Transverse colon (tissue), 4 donors: ENCODE measurements at regions not wholly inside any gene's neighbourhood (a gene's known extent, or its start where the extent isn't known, plus 50 kb on each side); places are given as distances from the start of the nearest gene placed in this dataset.

ENCODE experiments used
- DNase-seq: peaks from one replicate; pipeline ENCODE4 v3.0.0-alpha.2; 2019
- H3K27ac ChIP-seq, 4 donors: fragments of 200-600 bp; sonication (generic); 2 replicates each; pipeline ENCODE4 v1.5.1; 2016 to 2018; ENCODE audit warnings: inconsistent platforms in 4 of 4
- H3K27me3 ChIP-seq: fragments of 200-600 bp; sonication (generic); 2 replicates; pipeline ENCODE4 v1.5.1; 2017; ENCODE audit warnings: inconsistent platforms
- H3K36me3 ChIP-seq, 4 donors: fragments of 200-600 bp; sonication (generic); 2 replicates each; pipeline ENCODE4 v1.5.1; 2017 to 2019; ENCODE audit warnings: inconsistent platforms in 4 of 4
- H3K4me1 ChIP-seq, 4 donors: fragments of 200-600 bp; sonication (generic); 2 replicates each; pipeline ENCODE4 v1.5.1; 2017 to 2020; ENCODE audit warnings: inconsistent platforms in 4 of 4
- H3K4me3 ChIP-seq, 4 donors: fragments of 200-600 bp; sonication (generic); 1 replicate in 1 of 4; 2 replicates in 3 of 4; pipeline versions ENCODE4 v1.5.1 to v1.6.1; 2017 to 2019; ENCODE audit warnings: inconsistent platforms in 4 of 4
- H3K9me3 ChIP-seq, 2 donors: fragments of 200-600 bp; sonication (generic); 2 replicates each; pipeline ENCODE4 v1.5.1; 2017 to 2019; ENCODE audit warnings: inconsistent platforms in 2 of 2
- CTCF ChIP-seq, 5 experiments: fragments of 200-600 bp in 3 of 5; fragments of 450-650 bp in 2 of 5; sonication (generic) in 3 of 5; IDR thresholded peaks; 1 replicate in 2 of 5; 2 replicates in 3 of 5; pipeline ENCODE4 v1.5.1; 2016 to 2017; ENCODE audit warnings: antibody characterized with exemption in 5 of 5, inconsistent platforms in 3 of 5, mild to moderate bottlenecking in 2 of 5, moderate library complexity in 1 of 5
- EP300 ChIP-seq: sonication (generic); formaldehyde crosslinking; IDR thresholded peaks from one replicate; pipeline ENCODE4 v1.6.1; 2017; ENCODE audit warnings: antibody characterized with exemption, low read depth
- POLR2A ChIP-seq: fragments of 450-650 bp; IDR thresholded peaks from one replicate; pipeline ENCODE4 v1.6.1; 2016; ENCODE audit warnings: antibody characterized with exemption, mild to moderate bottlenecking, moderate library complexity
- POLR2AphosphoS5 ChIP-seq, 3 donors: sonication (generic); formaldehyde crosslinking; IDR thresholded peaks; one replicate each; pipeline ENCODE4 v1.6.1; 2016; ENCODE audit warnings: antibody characterized with exemption in 3 of 3
- WGBS, 2 donors: methylation state at CpG; one replicate each; pipeline ENCODE4 v1.1.5; 2018; ENCODE audit warnings: low coverage in 1 of 2; 5-methylcytosine and 5-hydroxymethylcytosine counted together
- in situ Hi-C, 4 donors: fragments of 200-750 bp; cut with MboI; loops; one replicate each; pipeline versions ENCODE4 v1.15.0 to v1.15.1; 2017; ENCODE audit warnings: low sequenced_read_pairs in 3 of 4, low pct_ligation_motif_present in 1 of 4, low pct_unique_long_range_greater_than_20kb in 1 of 4
- intact Hi-C: fragments of 100-400 bp; cut with DNase I; formaldehyde crosslinking; loops from one replicate; pipeline ENCODE4 v1.15.1; 2023; ENCODE audit warnings: low total_unique reads

- no peaks in the 10 kb centered on the region for H3K9me3 ChIP-seq
- no peak overlapping the region for H3K27ac ChIP-seq
- WGBS, 2 donors: 88 to 96% methylated on average over 5 to 13 of the region's 13 CpGs
- no peak for TF ChIP-seq EP300
- TF ChIP-seq POLR2A: no peak
- no peak for TF ChIP-seq POLR2AphosphoS5 (IDR thresholded peaks at IDR 0.05)
- no peak for TF ChIP-seq CTCF (IDR thresholded peaks at IDR 0.05)
- H3K4me3 ChIP-seq: no peak overlapping the region
- no peaks in the 10 kb centered on the region for H3K4me1 ChIP-seq
- DNase-seq: no peak
- intact Hi-C loops (no loop called here), in situ Hi-C loops (loop anchor here in 1 of 4 donors (25.0 kb wide), 1 partner anchor 571 kb away; no protein-coding TSS in a partner anchor)
- H3K36me3 ChIP-seq: no peaks in the 10 kb centered on the region
- no peaks in the 10 kb centered on the region for H3K27me3 ChIP-seq
Measured at GRCh38 chr17:71966459-71967313, 154.1 kb upstream of the SOX9 start.

GRCh38 chr17:71969500-71969899 lies 151.3 kb upstream of the SOX9 start:
- Histone ChIP-seq H3K27ac (no peak overlapping the region), H3K27me3 (no peaks in the 10 kb centered on the region), H3K4me3 (no peak overlapping the region), H3K36me3 (no peaks in the 10 kb centered on the region), H3K4me1 (peaks cover 0 to 9% (median 7%) of the 10 kb centered on the region in 4 donors), H3K9me3 (no peaks in the 10 kb centered on the region)
- in situ Hi-C loops (loop anchor here in 1 of 4 donors (25.0 kb wide), 1 partner anchor 568 kb away; no protein-coding TSS in a partner anchor), intact Hi-C loops (no loop called here)
- no peak for DNase-seq
- TF ChIP-seq CTCF (IDR thresholded peaks at IDR 0.05): no peak
- no peak for TF ChIP-seq EP300
- no peak for TF ChIP-seq POLR2A
- TF ChIP-seq POLR2AphosphoS5 (IDR thresholded peaks at IDR 0.05): no peak

GRCh38 chr17:71970312-71970711 lies 150.5 kb upstream of the SOX9 start:
- Histone ChIP-seq H3K9me3 (no peaks in the 10 kb centered on the region), H3K27ac (no peak overlapping the region), H3K36me3 (no peaks in the 10 kb centered on the region), H3K4me1 (peaks cover 0 to 17% (median 16%) of the 10 kb centered on the region in 4 donors), H3K27me3 (no peaks in the 10 kb centered on the region), H3K4me3 (no peak overlapping the region)
- 65% methylated on average over 1 of the region's 1 CpG; no CpG with 5 or more reads in 1 of the 2 donors for WGBS, 2 donors
- no peak for DNase-seq
- TF ChIP-seq POLR2A: no peak
- no peak for TF ChIP-seq CTCF (IDR thresholded peaks at IDR 0.05)
- no peak for TF ChIP-seq EP300
- no peak for TF ChIP-seq POLR2AphosphoS5 (IDR thresholded peaks at IDR 0.05)
- intact Hi-C loops: no loop called here
- in situ Hi-C loops: loop anchor here in 1 of 4 donors (25.0 kb wide), 1 partner anchor 567 kb away; no protein-coding TSS in a partner anchor

GRCh38 chr17:71974051-71974450 lies 146.8 kb upstream of the SOX9 start:
- no peak for DNase-seq
- Histone ChIP-seq H3K9me3 (no peaks in the 10 kb centered on the region), H3K36me3 (no peaks in the 10 kb centered on the region), H3K27ac (peak overlapping the region; percentile 83 to 89 (median 88)), H3K4me3 (no peak overlapping the region), H3K4me1 (peaks cover 0 to 26% (median 20%) of the 10 kb centered on the region in 4 donors), H3K27me3 (no peaks in the 10 kb centered on the region)
- TF ChIP-seq EP300 (no peak), CTCF (IDR thresholded peaks at IDR 0.05) (no peak), POLR2AphosphoS5 (IDR thresholded peaks at IDR 0.05) (no peak), POLR2A (no peak)
- intact Hi-C loops (no loop called here), in situ Hi-C loops (loop anchor here in 1 of 4 donors (25.0 kb wide), 1 partner anchor 563 kb away; no protein-coding TSS in a partner anchor)
- WGBS, 2 donors: 45 to 58% methylated on average over 2 to 4 of the region's 4 CpGs
